ENCODE measurements at regions not wholly inside any gene's neighbourhood (a gene's known extent, or its start where the extent isn't known, plus 50 kb on each side); places are given as distances from the start of the nearest gene placed in this dataset.

GRCh38 chr2:62561586-62561985 lies 55.6 kb upstream of the TMEM17 start:
- no peaks in the 10 kb centered on the region for H3K4me1 Mint-ChIP-seq
- H3K27ac Mint-ChIP-seq, result no peak overlapping the region
- no peak overlapping the region for H3K4me3 Mint-ChIP-seq
- no peaks in the 10 kb centered on the region for H3K9me3 Mint-ChIP-seq
- ATAC-seq (replicated peaks), result no peak
- peaks cover 13% of the 10 kb centered on the region for H3K27me3 Mint-ChIP-seq
- no peaks in the 10 kb centered on the region for H3K36me3 Mint-ChIP-seq (ENCODE audit: low read depth)

- Mint-ChIP-seq H3K4me3 (no peak overlapping the region), H3K9me3 (no peaks in the 10 kb centered on the region), H3K36me3 (ENCODE audit: low read depth) (no peaks in the 10 kb centered on the region), H3K27me3 (peaks cover 13% of the 10 kb centered on the region), H3K4me1 (no peaks in the 10 kb centered on the region), H3K27ac (no peak overlapping the region)
- ATAC-seq (replicated peaks), result no peak
These were observed 53.6 kb upstream of the TMEM17 start for GRCh38 chr2:62559582-62559981.

DNA sequence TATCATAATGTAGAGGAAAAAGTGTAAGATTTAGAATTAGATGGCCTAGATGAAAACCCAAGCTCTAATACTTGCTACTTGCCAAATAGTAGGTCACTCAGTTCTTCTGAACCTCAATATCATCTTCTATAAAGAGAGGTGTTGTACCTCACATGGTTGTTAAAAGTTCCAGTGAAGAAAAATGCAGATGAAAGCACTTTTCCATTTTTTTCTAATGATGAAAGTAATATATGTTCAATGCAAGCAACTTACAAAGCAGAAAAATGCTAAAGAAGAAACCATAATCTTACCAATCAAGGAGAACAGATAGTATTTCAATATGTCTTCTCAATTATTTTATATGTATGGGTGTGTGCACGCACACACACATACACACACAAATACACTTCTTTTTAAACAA lies 52.7 kb upstream of the TMEM17 start:
- H3K27ac Mint-ChIP-seq, result no peak overlapping the region
- no peak overlapping the region for H3K4me3 Mint-ChIP-seq
- no peaks in the 10 kb centered on the region for H3K4me1 Mint-ChIP-seq
- H3K27me3 Mint-ChIP-seq, result peaks cover 15% of the 10 kb centered on the region
- H3K36me3 Mint-ChIP-seq (ENCODE audit: low read depth), result no peaks in the 10 kb centered on the region
- no peaks in the 10 kb centered on the region for H3K9me3 Mint-ChIP-seq
- ATAC-seq (replicated peaks), result no peak

DNA sequence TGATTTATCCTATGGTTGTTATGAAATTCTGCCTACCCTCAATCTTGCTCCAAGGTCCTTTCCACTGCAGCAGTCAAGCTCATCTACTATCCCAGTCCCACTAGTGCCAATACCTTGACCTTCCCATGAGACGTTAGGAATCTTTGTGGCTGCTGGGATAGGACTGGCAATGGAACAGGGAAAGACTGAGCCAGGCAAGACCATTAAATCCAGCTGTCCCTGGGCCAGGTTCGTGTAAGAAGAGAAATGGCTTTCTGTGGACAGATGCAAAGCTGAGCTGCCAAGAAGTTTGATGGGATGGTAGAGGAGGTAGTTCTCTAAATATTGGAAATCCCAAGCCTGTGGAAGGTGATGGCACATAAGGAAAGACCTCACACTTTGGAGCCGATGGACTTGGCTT lies 50.1 kb upstream of the TMEM17 start:
- no peak for ATAC-seq (replicated peaks)
- H3K4me1 Mint-ChIP-seq, result no peaks in the 10 kb centered on the region
- no peak overlapping the region for H3K27ac Mint-ChIP-seq
- no peaks in the 10 kb centered on the region for H3K36me3 Mint-ChIP-seq (ENCODE audit: low read depth)
- no peak overlapping the region for H3K4me3 Mint-ChIP-seq
- no peaks in the 10 kb centered on the region for H3K9me3 Mint-ChIP-seq
- peaks cover 8% of the 10 kb centered on the region for H3K27me3 Mint-ChIP-seq
